ENCODE measurements at regions not wholly inside any gene's neighbourhood (a gene's known extent, or its start where the extent isn't known, plus 50 kb on each side); places are given as distances from the start of the nearest gene placed in this dataset.
"Not testable (repeated sequence)": the region's sequence is repeated elsewhere in the genome, so short reads cannot be mapped to it uniquely, and the experiment has no call there.

- not testable (repeated sequence) for H3K4me3 ChIP-seq (ENCODE audit: insufficient read depth, low read depth, low read length, poor library complexity, severe bottlenecking); DNase-seq; H3K4me1 ChIP-seq (ENCODE audit: control insufficient read depth, insufficient read depth, low read length, poor library complexity, severe bottlenecking); H3K9me3 ChIP-seq (ENCODE audit: control insufficient read depth, low read length); H3K27me3 ChIP-seq (replicated peaks; ENCODE audit: control insufficient read depth, insufficient read depth, low read length, poor library complexity, severe bottlenecking); H3K36me3 ChIP-seq (ENCODE audit: control insufficient read depth, insufficient read depth, low read length); H3K27ac ChIP-seq (ENCODE audit: insufficient read depth, low read length, poor library complexity, severe bottlenecking)
These were observed 138.0 kb downstream of the CCDC74A start for GRCh38 chr2:131665716-131666115.

- not testable (repeated sequence) for H3K27me3 ChIP-seq (replicated peaks; ENCODE audit: control insufficient read depth, insufficient read depth, low read length, poor library complexity, severe bottlenecking); H3K4me3 ChIP-seq (ENCODE audit: insufficient read depth, low read depth, low read length, poor library complexity, severe bottlenecking); H3K27ac ChIP-seq (ENCODE audit: insufficient read depth, low read length, poor library complexity, severe bottlenecking); H3K9me3 ChIP-seq (ENCODE audit: control insufficient read depth, low read length); H3K36me3 ChIP-seq (ENCODE audit: control insufficient read depth, insufficient read depth, low read length); DNase-seq
- peaks cover 15% of the 10 kb centered on the region for H3K4me1 ChIP-seq (ENCODE audit: control insufficient read depth, insufficient read depth, low read length, poor library complexity, severe bottlenecking)
These were observed 141.3 kb downstream of the CCDC74A start for GRCh38 chr2:131668794-131669540.

GRCh38 chr2:131671841-131672470, 144.3 kb downstream of the CCDC74A start:
- not testable (repeated sequence) for H3K27ac ChIP-seq (ENCODE audit: insufficient read depth, low read length, poor library complexity, severe bottlenecking); DNase-seq; H3K9me3 ChIP-seq (ENCODE audit: control insufficient read depth, low read length); H3K36me3 ChIP-seq (ENCODE audit: control insufficient read depth, insufficient read depth, low read length)
- Histone ChIP-seq H3K4me1 (ENCODE audit: control insufficient read depth, insufficient read depth, low read length, poor library complexity, severe bottlenecking) (peaks cover 15% of the 10 kb centered on the region), H3K4me3 (ENCODE audit: insufficient read depth, low read depth, low read length, poor library complexity, severe bottlenecking) (peak overlapping the region; percentile 32), H3K27me3 (replicated peaks; ENCODE audit: control insufficient read depth, insufficient read depth, low read length, poor library complexity, severe bottlenecking) (peaks cover 19% of the 10 kb centered on the region)

- H3K9me3 ChIP-seq (ENCODE audit: control insufficient read depth, low read length); H3K27ac ChIP-seq (ENCODE audit: insufficient read depth, low read length, poor library complexity, severe bottlenecking); H3K36me3 ChIP-seq (ENCODE audit: control insufficient read depth, insufficient read depth, low read length): not testable (repeated sequence)
- Histone ChIP-seq H3K4me1 (ENCODE audit: control insufficient read depth, insufficient read depth, low read length, poor library complexity, severe bottlenecking) (peaks cover 15% of the 10 kb centered on the region), H3K4me3 (ENCODE audit: insufficient read depth, low read depth, low read length, poor library complexity, severe bottlenecking) (peak overlapping the region; percentile 32), H3K27me3 (replicated peaks; ENCODE audit: control insufficient read depth, insufficient read depth, low read length, poor library complexity, severe bottlenecking) (peaks cover 19% of the 10 kb centered on the region)
- peak in 2 of 3 donors; percentile 40 to 55 for DNase-seq
These were observed 145.0 kb downstream of the CCDC74A start for GRCh38 chr2:131672471-131673399.

DNA sequence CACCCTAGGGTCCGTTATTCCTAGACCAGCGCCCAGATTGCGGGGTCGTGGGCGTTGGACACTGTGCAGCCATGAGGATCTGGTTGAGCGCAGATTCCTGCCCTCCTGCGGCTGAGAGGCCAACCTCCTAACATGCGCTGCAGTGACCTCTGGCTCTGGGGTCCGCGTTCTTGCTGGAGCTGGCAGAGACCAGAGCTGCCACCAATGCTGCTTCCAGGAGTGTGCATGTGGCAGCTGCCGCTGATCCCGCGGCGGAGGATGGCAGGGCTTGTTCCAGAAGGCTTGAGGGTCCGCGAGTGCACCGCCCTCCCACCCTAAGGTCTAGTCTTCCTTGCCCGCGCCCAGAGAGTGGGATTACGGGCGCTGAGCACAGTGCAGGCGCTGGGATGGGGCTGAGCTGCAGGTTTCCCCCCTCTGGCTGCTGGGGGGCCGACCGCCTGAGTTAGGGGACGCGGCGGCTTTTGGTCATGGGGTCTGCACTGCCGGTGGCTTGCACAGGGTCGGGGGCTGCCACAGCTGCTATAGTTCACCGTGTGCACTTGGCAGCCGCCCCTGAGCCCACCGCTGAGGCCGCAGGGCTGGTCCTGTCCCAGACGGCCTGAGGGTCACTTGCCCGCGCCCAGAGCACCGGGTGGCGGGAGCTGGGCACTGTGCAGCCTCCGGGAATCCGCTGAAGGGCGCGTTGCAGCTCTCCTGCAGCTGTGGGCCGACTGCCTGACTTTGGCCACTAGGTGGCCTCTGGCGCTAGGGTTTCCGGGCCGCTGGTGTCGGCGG, 145.9 kb downstream of the CCDC74A start:
- peak overlapping the region; percentile 37 for H3K4me3 ChIP-seq (ENCODE audit: insufficient read depth, low read depth, low read length, poor library complexity, severe bottlenecking)
- DNase-seq: peak in 2 of 3 donors; percentile 37
- no peaks in the 10 kb centered on the region for H3K36me3 ChIP-seq (ENCODE audit: control insufficient read depth, insufficient read depth, low read length)

GRCh38 chr2:131674174-131674507, 146.5 kb downstream of the CCDC74A start:
- Histone ChIP-seq H3K9me3 (ENCODE audit: control insufficient read depth, low read length) (no peaks in the 10 kb centered on the region), H3K27me3 (replicated peaks; ENCODE audit: control insufficient read depth, insufficient read depth, low read length, poor library complexity, severe bottlenecking) (peaks cover 19% of the 10 kb centered on the region), H3K27ac (ENCODE audit: insufficient read depth, low read length, poor library complexity, severe bottlenecking) (no peak overlapping the region), H3K4me3 (ENCODE audit: insufficient read depth, low read depth, low read length, poor library complexity, severe bottlenecking) (peak overlapping the region; percentile 37), H3K36me3 (ENCODE audit: control insufficient read depth, insufficient read depth, low read length) (no peaks in the 10 kb centered on the region), H3K4me1 (ENCODE audit: control insufficient read depth, insufficient read depth, low read length, poor library complexity, severe bottlenecking) (peaks cover 15% of the 10 kb centered on the region)
- DNase-seq: no peak

More for the DNA sequence above, 145.9 kb downstream of the CCDC74A start:
- Histone ChIP-seq H3K4me1 (ENCODE audit: control insufficient read depth, insufficient read depth, low read length, poor library complexity, severe bottlenecking) (peaks cover 15% of the 10 kb centered on the region), H3K9me3 (ENCODE audit: control insufficient read depth, low read length) (no peaks in the 10 kb centered on the region), H3K27me3 (replicated peaks; ENCODE audit: control insufficient read depth, insufficient read depth, low read length, poor library complexity, severe bottlenecking) (peaks cover 19% of the 10 kb centered on the region), H3K27ac (ENCODE audit: insufficient read depth, low read length, poor library complexity, severe bottlenecking) (no peak overlapping the region)

GRCh38 chr2:131681611-131682121, 154.0 kb downstream of the CCDC74A start:
- H3K4me1 ChIP-seq (ENCODE audit: control insufficient read depth, insufficient read depth, low read length, poor library complexity, severe bottlenecking); H3K27me3 ChIP-seq (replicated peaks; ENCODE audit: control insufficient read depth, insufficient read depth, low read length, poor library complexity, severe bottlenecking); DNase-seq; H3K9me3 ChIP-seq (ENCODE audit: control insufficient read depth, low read length); H3K36me3 ChIP-seq (ENCODE audit: control insufficient read depth, insufficient read depth, low read length): not testable (repeated sequence)
- Histone ChIP-seq H3K4me3 (ENCODE audit: insufficient read depth, low read depth, low read length, poor library complexity, severe bottlenecking) (peak overlapping the region; percentile 70), H3K27ac (ENCODE audit: insufficient read depth, low read length, poor library complexity, severe bottlenecking) (peak overlapping the region; percentile 34)

DNA sequence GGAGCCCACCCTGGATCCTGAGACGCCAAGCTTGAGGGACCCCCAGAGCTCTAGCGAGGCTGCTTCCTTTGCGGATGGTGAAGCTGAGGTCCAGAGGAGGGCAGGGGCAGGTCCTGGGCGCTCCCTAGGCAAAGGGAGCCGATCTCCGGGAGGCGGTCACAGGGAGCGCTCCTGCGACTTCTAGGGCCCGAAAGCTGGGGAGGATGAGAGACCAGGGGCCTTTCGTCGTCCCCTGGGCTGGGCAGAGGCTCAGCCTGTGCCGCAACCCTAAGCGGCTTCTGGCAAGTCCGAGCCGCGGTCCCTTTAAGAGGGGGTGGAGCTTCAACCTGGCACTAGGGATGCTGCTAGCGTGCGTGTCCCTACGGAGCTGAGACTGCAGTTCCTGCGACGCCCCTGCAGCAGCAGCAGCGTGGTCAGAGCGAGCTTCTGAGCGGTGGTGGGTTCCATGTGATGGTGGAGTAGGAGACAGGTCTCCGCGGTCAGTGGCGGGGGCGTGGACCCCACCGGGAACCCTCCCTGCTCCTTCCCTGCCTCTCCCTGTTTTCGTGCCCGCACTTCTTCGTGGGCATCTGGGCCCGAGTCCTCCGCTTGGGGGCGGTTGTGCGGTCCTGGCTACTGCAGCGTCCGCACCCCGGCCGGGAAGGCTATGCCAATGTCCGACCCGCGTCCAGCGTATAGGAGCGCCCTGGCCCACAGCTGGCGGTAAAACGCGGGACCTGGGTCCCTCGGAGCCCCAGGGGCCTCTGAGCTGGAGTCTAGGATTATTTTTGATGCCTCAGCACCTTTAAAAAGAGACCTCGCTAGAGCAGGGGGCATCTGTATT, 154.6 kb downstream of the CCDC74A start:
- Histone ChIP-seq H3K36me3 (ENCODE audit: control insufficient read depth, insufficient read depth, low read length) (no peaks in the 10 kb centered on the region), H3K9me3 (ENCODE audit: control insufficient read depth, low read length) (no peaks in the 10 kb centered on the region), H3K4me1 (ENCODE audit: control insufficient read depth, insufficient read depth, low read length, poor library complexity, severe bottlenecking) (peaks cover 5% of the 10 kb centered on the region), H3K27me3 (replicated peaks; ENCODE audit: control insufficient read depth, insufficient read depth, low read length, poor library complexity, severe bottlenecking) (no peaks in the 10 kb centered on the region), H3K4me3 (ENCODE audit: insufficient read depth, low read depth, low read length, poor library complexity, severe bottlenecking) (peak overlapping the region; percentile 70), H3K27ac (ENCODE audit: insufficient read depth, low read length, poor library complexity, severe bottlenecking) (peak overlapping the region; percentile 34)
- peak; percentile 16 to 63 (median 55) for DNase-seq

GRCh38 chr2:131682945-131683330, 155.2 kb downstream of the CCDC74A start:
- DNase-seq; H3K27ac ChIP-seq (ENCODE audit: insufficient read depth, low read length, poor library complexity, severe bottlenecking): not testable (repeated sequence)

More at GRCh38 chr2:131682945-131683330, 155.2 kb downstream of the CCDC74A start:
- H3K27me3 ChIP-seq (replicated peaks; ENCODE audit: control insufficient read depth, insufficient read depth, low read length, poor library complexity, severe bottlenecking); H3K4me1 ChIP-seq (ENCODE audit: control insufficient read depth, insufficient read depth, low read length, poor library complexity, severe bottlenecking); H3K36me3 ChIP-seq (ENCODE audit: control insufficient read depth, insufficient read depth, low read length); H3K9me3 ChIP-seq (ENCODE audit: control insufficient read depth, low read length): not testable (repeated sequence)
- H3K4me3 ChIP-seq (ENCODE audit: insufficient read depth, low read depth, low read length, poor library complexity, severe bottlenecking): peak overlapping the region; percentile 70

Measured in effector memory CD4-positive, alpha-beta T cell (primary cell).